GM12878 (cell line): ENCODE measurements at regions not wholly inside any gene's neighbourhood (a gene's known extent, or its start where the extent isn't known, plus 50 kb on each side); places are given as distances from the start of the nearest gene placed in this dataset.

Experiments
- ATAC-seq: fragments of 200-7000 bp; cut with Tn5 transposase; 3 replicates; pipeline ENCODE4 v1.9.1; 2020; ENCODE audit warnings: mild to moderate bottlenecking, moderate library complexity
- BruUV-seq: library from RNA; stranded (reverse); fragments of 400-500 nt; replicated peaks from 2 replicates; lab custom pipeline; 2021; lab: Mats Ljungman, UMichigan
- CTCF ChIA-PET: fragments of 300-600 bp; sonication (Branson Sonifier 250); formaldehyde crosslinking; extraction: SDS; loops from one replicate; lab custom pipeline; 2021; ENCODE audit warnings: inconsistent platforms; lab: Yijun Ruan, JAX
- POLR2A ChIA-PET: fragments of 350-600 bp; formaldehyde crosslinking; extraction: SDS; loops from one replicate; lab custom pipeline; 2021; ENCODE audit warnings: inconsistent platforms; lab: Charles Lee
- RAD21 ChIA-PET: fragments of 300-600 bp; sonication (Branson Sonifier 250); formaldehyde crosslinking; loops from one replicate; lab custom pipeline; 2023; ENCODE audit warnings: antibody characterized with exemption; ENCODE audit not compliant: unreplicated experiment; lab: Charles Lee
- SMC1A ChIA-PET: fragments of 300-600 bp; sonication (Branson Sonifier 250); formaldehyde crosslinking; loops from one replicate; lab custom pipeline; 2023; ENCODE audit not compliant: unreplicated experiment, uncharacterized antibody; lab: Charles Lee
- DNase-seq: peaks from one replicate; pipeline ENCODE4 v3.0.0-alpha.2; 2011; ENCODE audit warnings: low read depth, low spot score
- FAIRE-seq: peaks from 3 replicates; lab custom pipeline; 2011; peaks lifted over from hg19 to GRCh38; lab: Jason Lieb, UNC
- H2AFZ ChIP-seq: 2 replicates; pipeline ENCODE4 v1.6.0; 2011; ENCODE audit warnings: low read depth, low read length, control low read depth; ENCODE audit not compliant: control insufficient read depth
- H3K27ac ChIP-seq: 2 replicates; pipeline ENCODE4 v1.5.1; 2011; ENCODE audit warnings: control low read depth; ENCODE audit not compliant: control insufficient read depth, insufficient read depth
- H3K27me3 ChIP-seq, 2 experiments: replicated peaks in 1 of 2; 2 replicates each; pipeline versions ENCODE4 v1.6.0 to v1.6.1; 2011; ENCODE audit warnings: low read length in 1 of 2; ENCODE audit not compliant: control insufficient read depth in 2 of 2, insufficient read depth in 2 of 2
- H3K36me3 ChIP-seq, 2 experiments: 2 replicates each; pipeline ENCODE4 v1.5.1; 2011; ENCODE audit warnings: low read length in 1 of 2; ENCODE audit not compliant: control insufficient read depth in 2 of 2, insufficient read depth in 2 of 2
- H3K4me1 ChIP-seq: 2 replicates; pipeline ENCODE4 v1.6.1; 2011; ENCODE audit warnings: mild to moderate bottlenecking, low read length, moderate library complexity, mixed read lengths; ENCODE audit not compliant: control insufficient read depth, insufficient read depth
- H3K4me2 ChIP-seq: 2 replicates; pipeline ENCODE4 v1.6.0; 2011; ENCODE audit warnings: control low read depth; ENCODE audit not compliant: control insufficient read depth, insufficient read depth
- H3K4me3 ChIP-seq: fragments of 200-600 bp; sonication (generic); 2 replicates; pipeline ENCODE4 v1.5.1; 2016
- H3K79me2 ChIP-seq: 2 replicates; pipeline ENCODE4 v1.6.0; 2011; ENCODE audit warnings: low read length; ENCODE audit not compliant: control insufficient read depth, insufficient read depth
- H3K9ac ChIP-seq: 2 replicates; pipeline ENCODE4 v1.8.0; 2011; ENCODE audit warnings: low read length, control low read depth, mixed read lengths; ENCODE audit not compliant: control insufficient read depth, insufficient read depth
- H3K9me3 ChIP-seq: replicated peaks from 3 replicates; pipeline ENCODE4 v1.5.1; 2011; ENCODE audit warnings: mild to moderate bottlenecking, low read length; ENCODE audit not compliant: control insufficient read depth, insufficient read depth
- H4K20me1 ChIP-seq: 2 replicates; pipeline ENCODE4 v1.6.0; 2011; ENCODE audit not compliant: control insufficient read depth, insufficient read depth
- ATF2 ChIP-seq: IDR thresholded peaks from 2 replicates; pipeline ENCODE4 v1.6.1; 2012; ENCODE audit warnings: low read length, inconsistent platforms
- ATF7 ChIP-seq: fragments of 450-650 bp; IDR thresholded peaks from 2 replicates; pipeline ENCODE4 v1.6.1; 2016; ENCODE audit warnings: low read depth, mild to moderate bottlenecking
- BCL11A ChIP-seq: IDR thresholded peaks from 2 replicates; pipeline ENCODE4 v1.6.1; 2011; ENCODE audit warnings: low read depth, low read length
- BHLHE40 ChIP-seq, 2 experiments: fragments of 450-650 bp in 1 of 2; IDR thresholded peaks; 2 replicates each; pipeline ENCODE4 v1.6.1; 2011 to 2017; ENCODE audit warnings: low read depth in 2 of 2, borderline replicate concordance in 1 of 2, improper control_type of control experiment in 1 of 2, low read length in 1 of 2, mild to moderate bottlenecking in 1 of 2
- DPF2 ChIP-seq: fragments of 450-650 bp; IDR thresholded peaks from 2 replicates; pipeline ENCODE4 v1.6.1; 2017; ENCODE audit warnings: mild to moderate bottlenecking
- EP300 ChIP-seq, 2 experiments: fragments of 150-350 bp in 1 of 2; IDR thresholded peaks; 2 replicates each; pipeline ENCODE4 v1.6.1; 2011 to 2012; ENCODE audit warnings: low read depth in 2 of 2, low read length in 2 of 2, borderline replicate concordance in 1 of 2, improper control_type of control experiment in 1 of 2, inconsistent platforms in 1 of 2; ENCODE audit not compliant: control insufficient read depth in 1 of 2
- FOXK2 ChIP-seq: fragments of 450-650 bp; IDR thresholded peaks from 2 replicates; pipeline ENCODE4 v1.6.1; 2017; ENCODE audit warnings: mild to moderate bottlenecking, moderate library complexity
- IKZF1 ChIP-seq: fragments of 450-650 bp; conservative IDR thresholded peaks from 2 replicates; pipeline ENCODE4 v1.6.1; 2017; ENCODE audit warnings: antibody characterized with exemption, mild to moderate bottlenecking
- IRF3 ChIP-seq: fragments of 450-650 bp; IDR thresholded peaks from 2 replicates; pipeline ENCODE4 v1.6.1; 2014; ENCODE audit warnings: mild to moderate bottlenecking
- NFIC ChIP-seq: IDR thresholded peaks from 2 replicates; pipeline ENCODE4 v1.6.1; 2012; ENCODE audit warnings: low read depth, mild to moderate bottlenecking, inconsistent platforms, low read length, moderate library complexity
- NFYB ChIP-seq: IDR thresholded peaks from 2 replicates; pipeline ENCODE4 v1.6.1; 2011; ENCODE audit warnings: low read depth, mild to moderate bottlenecking, low read length, improper control_type of control experiment, moderate library complexity; ENCODE audit not compliant: insufficient read depth
- RAD51 ChIP-seq: fragments of 450-650 bp; IDR thresholded peaks from 2 replicates; pipeline ENCODE4 v1.6.1; 2016; ENCODE audit warnings: moderate library complexity, mild to moderate bottlenecking, inconsistent platforms
- SMAD1 ChIP-seq: fragments of 450-650 bp; IDR thresholded peaks from 2 replicates; pipeline ENCODE4 v1.6.1; 2018; ENCODE audit warnings: mild to moderate bottlenecking, low read depth; ENCODE audit not compliant: partially characterized antibody
- ZNF384 ChIP-seq: IDR thresholded peaks from 2 replicates; pipeline ENCODE4 v1.6.1; 2012; ENCODE audit warnings: low read depth, mild to moderate bottlenecking, low read length, improper control_type of control experiment, borderline replicate concordance
- WGBS: methylation state at CpG from one replicate; pipeline ENCODE4 v1.1.6; 2016; ENCODE audit warnings: low lambda C conversion rate; ENCODE audit not compliant: insufficient replicate concordance, insufficient coverage; ENCODE audit errors: missing lambda C conversion rate; 5-methylcytosine and 5-hydroxymethylcytosine counted together
- in situ Hi-C: fragments of 300-500 bp; cut with MboI; formaldehyde crosslinking; loops from 9 replicates; pipeline ENCODE4 v1.14.3; 2018; ENCODE audit warnings: mixed read lengths
- intact Hi-C: fragments of 100-400 bp; cut with micrococcal nuclease; formaldehyde crosslinking; loops from one replicate; pipeline ENCODE4 v1.14.2; 2022; ENCODE audit not compliant: unreplicated experiment
- TF ChIP-seq, protein P1 (sequence below): fragments of 150-350 bp; IDR thresholded peaks from 2 replicates; pipeline ENCODE4 v1.6.1; 2016; ENCODE audit warnings: low read depth, low read length
- TF ChIP-seq, protein P2 (sequence below): fragments of 450-650 bp; IDR thresholded peaks from 2 replicates; pipeline ENCODE4 v1.6.1; 2017; ENCODE audit warnings: mild to moderate bottlenecking

- H3K27ac ChIP-seq: no peak overlapping the region
- POLR2A ChIA-PET: no interaction called here
- H3K36me3 ChIP-seq: no peaks in the 10 kb centered on the region
- no peak overlapping the region for H3K4me3 ChIP-seq
- H3K9me3 ChIP-seq: no peaks in the 10 kb centered on the region
- intact Hi-C loops (no loop called here), in situ Hi-C loops (no loop called here)
- ATAC-seq: peak; percentile 45
- 23% methylated on average over 3 of the region's 3 CpGs for WGBS
- no peaks in the 10 kb centered on the region for H4K20me1 ChIP-seq
- no peak for FAIRE-seq
- no peak overlapping the region for H2AFZ ChIP-seq
- no peak overlapping the region for H3K4me2 ChIP-seq
- H3K4me1 ChIP-seq: no peaks in the 10 kb centered on the region
- DNase-seq: no peak
- no TSS peak for BruUV-seq
- CTCF ChIA-PET: no interaction called here
- SMC1A ChIA-PET: interaction anchor here (0.9 to 2.5 kb wide), 7 partner anchors 10 to 277 kb away, joined by 3 to 10 read pairs (median 3); no protein-coding TSS in a partner anchor
- no peak overlapping the region for H3K9ac ChIP-seq
- RAD21 ChIA-PET: interaction anchor here (0.7 kb wide), 1 partner anchor 55 kb away, joined by 3 read pairs; no protein-coding TSS in a partner anchor
- no peaks in the 10 kb centered on the region for H3K27me3 ChIP-seq
- H3K79me2 ChIP-seq: no peaks in the 10 kb centered on the region
- TF ChIP-seq, protein P1, sequence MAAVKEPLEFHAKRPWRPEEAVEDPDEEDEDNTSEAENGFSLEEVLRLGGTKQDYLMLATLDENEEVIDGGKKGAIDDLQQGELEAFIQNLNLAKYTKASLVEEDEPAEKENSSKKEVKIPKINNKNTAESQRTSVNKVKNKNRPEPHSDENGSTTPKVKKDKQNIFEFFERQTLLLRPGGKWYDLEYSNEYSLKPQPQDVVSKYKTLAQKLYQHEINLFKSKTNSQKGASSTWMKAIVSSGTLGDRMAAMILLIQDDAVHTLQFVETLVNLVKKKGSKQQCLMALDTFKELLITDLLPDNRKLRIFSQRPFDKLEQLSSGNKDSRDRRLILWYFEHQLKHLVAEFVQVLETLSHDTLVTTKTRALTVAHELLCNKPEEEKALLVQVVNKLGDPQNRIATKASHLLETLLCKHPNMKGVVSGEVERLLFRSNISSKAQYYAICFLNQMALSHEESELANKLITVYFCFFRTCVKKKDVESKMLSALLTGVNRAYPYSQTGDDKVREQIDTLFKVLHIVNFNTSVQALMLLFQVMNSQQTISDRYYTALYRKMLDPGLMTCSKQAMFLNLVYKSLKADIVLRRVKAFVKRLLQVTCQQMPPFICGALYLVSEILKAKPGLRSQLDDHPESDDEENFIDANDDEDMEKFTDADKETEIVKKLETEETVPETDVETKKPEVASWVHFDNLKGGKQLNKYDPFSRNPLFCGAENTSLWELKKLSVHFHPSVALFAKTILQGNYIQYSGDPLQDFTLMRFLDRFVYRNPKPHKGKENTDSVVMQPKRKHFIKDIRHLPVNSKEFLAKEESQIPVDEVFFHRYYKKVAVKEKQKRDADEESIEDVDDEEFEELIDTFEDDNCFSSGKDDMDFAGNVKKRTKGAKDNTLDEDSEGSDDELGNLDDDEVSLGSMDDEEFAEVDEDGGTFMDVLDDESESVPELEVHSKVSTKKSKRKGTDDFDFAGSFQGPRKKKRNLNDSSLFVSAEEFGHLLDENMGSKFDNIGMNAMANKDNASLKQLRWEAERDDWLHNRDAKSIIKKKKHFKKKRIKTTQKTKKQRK: no peak
- TF ChIP-seq NFIC (no peak), EP300 (IDR thresholded peaks at IDR 0.05; ENCODE audit: borderline replicate concordance in 1 of 2, control insufficient read depth in 1 of 2, low read depth in 2 of 2, low read length in 2 of 2) (peak; percentile 61 to 69; a peak in 3 of 4 replicates), RAD51 (no peak), SMAD1 (no peak), BHLHE40 (IDR thresholded peaks at IDR 0.05; ENCODE audit: borderline replicate concordance in 1 of 2, low read depth in 2 of 2, low read length in 1 of 2) (no peak), FOXK2 (no peak), IKZF1 (no peak), ATF2 (no peak), ATF7 (peak; percentile 37; the same call in 1 of the 2 replicates), IRF3 (no peak), ZNF384 (peak; percentile 64; the same call in 1 of the 2 replicates), BCL11A (peak; percentile 67; the same call in 1 of the 2 replicates), DPF2 (peak; percentile 42; the same call in 1 of the 2 replicates), NFYB (no peak)
- TF ChIP-seq, protein P2, sequence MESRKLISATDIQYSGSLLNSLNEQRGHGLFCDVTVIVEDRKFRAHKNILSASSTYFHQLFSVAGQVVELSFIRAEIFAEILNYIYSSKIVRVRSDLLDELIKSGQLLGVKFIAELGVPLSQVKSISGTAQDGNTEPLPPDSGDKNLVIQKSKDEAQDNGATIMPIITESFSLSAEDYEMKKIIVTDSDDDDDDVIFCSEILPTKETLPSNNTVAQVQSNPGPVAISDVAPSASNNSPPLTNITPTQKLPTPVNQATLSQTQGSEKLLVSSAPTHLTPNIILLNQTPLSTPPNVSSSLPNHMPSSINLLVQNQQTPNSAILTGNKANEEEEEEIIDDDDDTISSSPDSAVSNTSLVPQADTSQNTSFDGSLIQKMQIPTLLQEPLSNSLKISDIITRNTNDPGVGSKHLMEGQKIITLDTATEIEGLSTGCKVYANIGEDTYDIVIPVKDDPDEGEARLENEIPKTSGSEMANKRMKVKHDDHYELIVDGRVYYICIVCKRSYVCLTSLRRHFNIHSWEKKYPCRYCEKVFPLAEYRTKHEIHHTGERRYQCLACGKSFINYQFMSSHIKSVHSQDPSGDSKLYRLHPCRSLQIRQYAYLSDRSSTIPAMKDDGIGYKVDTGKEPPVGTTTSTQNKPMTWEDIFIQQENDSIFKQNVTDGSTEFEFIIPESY: no peak
These were observed 87.3 kb upstream of the THBS1 start for GRCh38 chr15:39493424-39494067.
